ENCODE measurements at regions not wholly inside any gene's neighbourhood (a gene's known extent, or its start where the extent isn't known, plus 50 kb on each side); places are given as distances from the start of the nearest gene placed in this dataset.

- Histone ChIP-seq H3K4me1 (ENCODE audit: control insufficient read depth, insufficient read depth, low read length, unreplicated experiment) (no peaks in the 10 kb centered on the region), H3K36me3 (ENCODE audit: insufficient read depth, low read length) (no peaks in the 10 kb centered on the region), H3K27me3 (ENCODE audit: insufficient read depth, low read length) (no peaks in the 10 kb centered on the region), H3K4me3 (ENCODE audit: low read depth, low read length) (no peak overlapping the region), H3K27ac (ENCODE audit: low read depth, low read length) (no peak overlapping the region), H3K79me2 (ENCODE audit: control insufficient read depth, insufficient read depth, low read length, unreplicated experiment) (no peaks in the 10 kb centered on the region), H2AFZ (ENCODE audit: low read length, unreplicated experiment) (no peak overlapping the region)
Observed at GRCh38 chr5:5044247-5044840, 95.8 kb upstream of the ADAMTS16 start.

- Histone ChIP-seq H3K36me3 (ENCODE audit: insufficient read depth, low read length) (no peaks in the 10 kb centered on the region), H3K79me2 (ENCODE audit: control insufficient read depth, insufficient read depth, low read length, unreplicated experiment) (no peaks in the 10 kb centered on the region), H2AFZ (ENCODE audit: low read length, unreplicated experiment) (no peak overlapping the region), H3K4me1 (ENCODE audit: control insufficient read depth, insufficient read depth, low read length, unreplicated experiment) (no peaks in the 10 kb centered on the region), H3K4me3 (ENCODE audit: low read depth, low read length) (no peak overlapping the region), H3K27me3 (ENCODE audit: insufficient read depth, low read length) (no peaks in the 10 kb centered on the region), H3K27ac (ENCODE audit: low read depth, low read length) (no peak overlapping the region)
Observed at GRCh38 chr5:5046680-5047502, 93.2 kb upstream of the ADAMTS16 start.

GRCh38 chr5:5050801-5051200 is 89.3 kb upstream of the ADAMTS16 start:
- Histone ChIP-seq H3K27me3 (ENCODE audit: insufficient read depth, low read length) (no peaks in the 10 kb centered on the region), H3K4me1 (ENCODE audit: control insufficient read depth, insufficient read depth, low read length, unreplicated experiment) (no peaks in the 10 kb centered on the region), H3K36me3 (ENCODE audit: insufficient read depth, low read length) (no peaks in the 10 kb centered on the region), H3K79me2 (ENCODE audit: control insufficient read depth, insufficient read depth, low read length, unreplicated experiment) (no peaks in the 10 kb centered on the region), H2AFZ (ENCODE audit: low read length, unreplicated experiment) (no peak overlapping the region), H3K27ac (ENCODE audit: low read depth, low read length) (no peak overlapping the region), H3K4me3 (ENCODE audit: low read depth, low read length) (no peak overlapping the region)

GRCh38 chr5:5055712-5056111 is 84.4 kb upstream of the ADAMTS16 start:
- Histone ChIP-seq H3K27ac (ENCODE audit: low read depth, low read length) (no peak overlapping the region), H3K27me3 (ENCODE audit: insufficient read depth, low read length) (no peaks in the 10 kb centered on the region)

GRCh38 chr5:5061836-5062235 is 78.3 kb upstream of the ADAMTS16 start:
- Histone ChIP-seq H2AFZ (ENCODE audit: low read length, unreplicated experiment) (no peak overlapping the region), H3K27me3 (ENCODE audit: insufficient read depth, low read length) (no peaks in the 10 kb centered on the region), H3K4me3 (ENCODE audit: low read depth, low read length) (no peak overlapping the region), H3K4me1 (ENCODE audit: control insufficient read depth, insufficient read depth, low read length, unreplicated experiment) (no peaks in the 10 kb centered on the region), H3K36me3 (ENCODE audit: insufficient read depth, low read length) (no peaks in the 10 kb centered on the region), H3K79me2 (ENCODE audit: control insufficient read depth, insufficient read depth, low read length, unreplicated experiment) (no peaks in the 10 kb centered on the region), H3K27ac (ENCODE audit: low read depth, low read length) (no peak overlapping the region)

More at GRCh38 chr5:5055712-5056111, 84.4 kb upstream of the ADAMTS16 start:
- Histone ChIP-seq H2AFZ (ENCODE audit: low read length, unreplicated experiment) (no peak overlapping the region), H3K79me2 (ENCODE audit: control insufficient read depth, insufficient read depth, low read length, unreplicated experiment) (no peaks in the 10 kb centered on the region), H3K4me1 (ENCODE audit: control insufficient read depth, insufficient read depth, low read length, unreplicated experiment) (no peaks in the 10 kb centered on the region), H3K4me3 (ENCODE audit: low read depth, low read length) (no peak overlapping the region), H3K36me3 (ENCODE audit: insufficient read depth, low read length) (no peaks in the 10 kb centered on the region)

GRCh38 chr5:5062525-5063302 is 77.4 kb upstream of the ADAMTS16 start:
- H3K27me3 ChIP-seq (ENCODE audit: insufficient read depth, low read length): no peaks in the 10 kb centered on the region
- H3K4me3 ChIP-seq (ENCODE audit: low read depth, low read length): no peak overlapping the region
- no peaks in the 10 kb centered on the region for H3K4me1 ChIP-seq (ENCODE audit: control insufficient read depth, insufficient read depth, low read length, unreplicated experiment)
- no peaks in the 10 kb centered on the region for H3K36me3 ChIP-seq (ENCODE audit: insufficient read depth, low read length)
- no peaks in the 10 kb centered on the region for H3K79me2 ChIP-seq (ENCODE audit: control insufficient read depth, insufficient read depth, low read length, unreplicated experiment)
- no peak overlapping the region for H3K27ac ChIP-seq (ENCODE audit: low read depth, low read length)
- no peak overlapping the region for H2AFZ ChIP-seq (ENCODE audit: low read length, unreplicated experiment)

GRCh38 chr5:5063533-5063953 is 76.6 kb upstream of the ADAMTS16 start:
- H3K36me3 ChIP-seq (ENCODE audit: insufficient read depth, low read length): no peaks in the 10 kb centered on the region
- no peaks in the 10 kb centered on the region for H3K79me2 ChIP-seq (ENCODE audit: control insufficient read depth, insufficient read depth, low read length, unreplicated experiment)
- H3K27me3 ChIP-seq (ENCODE audit: insufficient read depth, low read length): no peaks in the 10 kb centered on the region
- no peaks in the 10 kb centered on the region for H3K4me1 ChIP-seq (ENCODE audit: control insufficient read depth, insufficient read depth, low read length, unreplicated experiment)
- no peak overlapping the region for H2AFZ ChIP-seq (ENCODE audit: low read length, unreplicated experiment)
- H3K4me3 ChIP-seq (ENCODE audit: low read depth, low read length): no peak overlapping the region
- no peak overlapping the region for H3K27ac ChIP-seq (ENCODE audit: low read depth, low read length)

- Histone ChIP-seq H2AFZ (ENCODE audit: low read length, unreplicated experiment) (no peak overlapping the region), H3K4me1 (ENCODE audit: control insufficient read depth, insufficient read depth, low read length, unreplicated experiment) (no peaks in the 10 kb centered on the region), H3K79me2 (ENCODE audit: control insufficient read depth, insufficient read depth, low read length, unreplicated experiment) (no peaks in the 10 kb centered on the region), H3K36me3 (ENCODE audit: insufficient read depth, low read length) (no peaks in the 10 kb centered on the region), H3K27me3 (ENCODE audit: insufficient read depth, low read length) (no peaks in the 10 kb centered on the region), H3K4me3 (ENCODE audit: low read depth, low read length) (no peak overlapping the region), H3K27ac (ENCODE audit: low read depth, low read length) (no peak overlapping the region)
Observed at GRCh38 chr5:5065472-5065871, 74.7 kb upstream of the ADAMTS16 start.

GRCh38 chr5:5066276-5067186 is 73.6 kb upstream of the ADAMTS16 start:
- no peaks in the 10 kb centered on the region for H3K4me1 ChIP-seq (ENCODE audit: control insufficient read depth, insufficient read depth, low read length, unreplicated experiment)
- H3K27ac ChIP-seq (ENCODE audit: low read depth, low read length): no peak overlapping the region
- H3K27me3 ChIP-seq (ENCODE audit: insufficient read depth, low read length): no peaks in the 10 kb centered on the region
- H3K4me3 ChIP-seq (ENCODE audit: low read depth, low read length): no peak overlapping the region
- H2AFZ ChIP-seq (ENCODE audit: low read length, unreplicated experiment): no peak overlapping the region
- no peaks in the 10 kb centered on the region for H3K79me2 ChIP-seq (ENCODE audit: control insufficient read depth, insufficient read depth, low read length, unreplicated experiment)
- no peaks in the 10 kb centered on the region for H3K36me3 ChIP-seq (ENCODE audit: insufficient read depth, low read length)

GRCh38 chr5:5069851-5070250 is 70.3 kb upstream of the ADAMTS16 start:
- no peaks in the 10 kb centered on the region for H3K36me3 ChIP-seq (ENCODE audit: insufficient read depth, low read length)
- no peaks in the 10 kb centered on the region for H3K79me2 ChIP-seq (ENCODE audit: control insufficient read depth, insufficient read depth, low read length, unreplicated experiment)
- no peaks in the 10 kb centered on the region for H3K4me1 ChIP-seq (ENCODE audit: control insufficient read depth, insufficient read depth, low read length, unreplicated experiment)
- H3K4me3 ChIP-seq (ENCODE audit: low read depth, low read length): no peak overlapping the region
- no peak overlapping the region for H2AFZ ChIP-seq (ENCODE audit: low read length, unreplicated experiment)
- H3K27me3 ChIP-seq (ENCODE audit: insufficient read depth, low read length): no peaks in the 10 kb centered on the region
- H3K27ac ChIP-seq (ENCODE audit: low read depth, low read length): no peak overlapping the region

Measured in ACC112 (cell line).